ENCODE measurements at regions not wholly inside any gene's neighbourhood (a gene's known extent, or its start where the extent isn't known, plus 50 kb on each side); places are given as distances from the start of the nearest gene placed in this dataset.

GRCh38 chr2:203585516-203585915 lies 50.4 kb upstream of the RAPH1 start:
- Histone ChIP-seq H3K4me1 (replicated peaks in 1 of 2) (peaks cover 3 to 19% of the 10 kb centered on the region in 2 donors), H3K4me3 (no peak overlapping the region), H3K27ac (no peak overlapping the region)
- in situ Hi-C loops (cut with MboI; ENCODE audit: low pct_unique_long_range_greater_than_20kb in 2 of 9, low sequenced_read_pairs in 9 of 9, unreplicated experiment in 9 of 9): no loop called here
- peak in 6 of 8 experiments; percentile 14 to 42 (median 29) for ATAC-seq (replicated peaks in 6 of 8)
- 0 to 58% (median 57%) methylated on average over 1 to 2 of the region's 2 CpGs; no CpG with 5 or more reads in 7 of the 10 experiments for WGBS, 10 experiments

GRCh38 chr2:203586206-203586605 lies 51.1 kb upstream of the RAPH1 start:
- 18 to 98% (median 75%) methylated on average over 3 to 6 of the region's 6 CpGs for WGBS, 10 experiments

DNA sequence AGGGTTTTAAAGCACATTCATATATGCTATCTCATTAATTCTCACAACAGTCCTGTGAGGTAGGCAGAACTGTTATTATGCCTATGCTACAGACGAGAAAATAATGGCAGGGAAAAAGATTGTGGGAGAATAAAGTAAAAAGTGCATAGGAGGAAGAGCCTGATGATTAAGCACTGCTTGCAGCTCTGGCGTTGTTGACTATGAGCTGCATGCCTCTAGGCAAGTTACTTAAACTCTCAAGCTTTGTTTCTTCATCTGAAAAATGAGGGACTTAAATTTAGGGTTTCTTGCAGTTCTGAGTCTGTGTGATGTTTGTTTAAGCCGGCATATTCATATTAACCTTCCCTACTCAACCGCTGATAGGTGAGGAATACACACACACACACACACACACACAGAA lies 51.6 kb upstream of the RAPH1 start:
- H3K4me1 ChIP-seq (replicated peaks in 1 of 2): peaks cover 3 to 13% of the 10 kb centered on the region in 2 donors
- 12 to 100% (median 70%) methylated on average over 1 to 4 of the region's 4 CpGs; no CpG with 5 or more reads in 1 of the 10 experiments for WGBS, 10 experiments
- H3K27ac ChIP-seq: no peak overlapping the region
- ATAC-seq (replicated peaks in 6 of 8): peak in 3 of 8 experiments; percentile 31 to 70 (median 52)
- no peak overlapping the region for H3K4me3 ChIP-seq
- in situ Hi-C loops (cut with MboI; ENCODE audit: low pct_unique_long_range_greater_than_20kb in 2 of 9, low sequenced_read_pairs in 9 of 9, unreplicated experiment in 9 of 9): no loop called here

More at GRCh38 chr2:203586206-203586605, 51.1 kb upstream of the RAPH1 start:
- in situ Hi-C loops (cut with MboI; ENCODE audit: low pct_unique_long_range_greater_than_20kb in 2 of 9, low sequenced_read_pairs in 9 of 9, unreplicated experiment in 9 of 9): no loop called here
- no peak overlapping the region for H3K27ac ChIP-seq
- H3K4me1 ChIP-seq (replicated peaks in 1 of 2): peaks cover 3 to 13% of the 10 kb centered on the region in 2 donors
- H3K4me3 ChIP-seq: no peak overlapping the region
- peak in 3 of 8 experiments; percentile 30 to 47 (median 32) for ATAC-seq (replicated peaks in 6 of 8)

- peaks cover 3 to 6% of the 10 kb centered on the region in 2 donors for H3K4me1 ChIP-seq (replicated peaks in 1 of 2)
- WGBS, 10 experiments: 0 to 100% (median 78%) methylated on average over 1 to 2 of the region's 2 CpGs; no CpG with 5 or more reads in 3 of the 10 experiments
- H3K4me3 ChIP-seq: no peak overlapping the region
- no peak for ATAC-seq (replicated peaks in 6 of 8)
- in situ Hi-C loops (cut with MboI; ENCODE audit: low pct_unique_long_range_greater_than_20kb in 2 of 9, low sequenced_read_pairs in 9 of 9, unreplicated experiment in 9 of 9): no loop called here
- no peak overlapping the region for H3K27ac ChIP-seq
Measured at GRCh38 chr2:203590496-203590895, 55.4 kb upstream of the RAPH1 start.

GRCh38 chr2:203591642-203592041 lies 56.5 kb upstream of the RAPH1 start:
- peaks cover 4 to 8% of the 10 kb centered on the region in 2 donors for H3K4me1 ChIP-seq (replicated peaks in 1 of 2)
- H3K4me3 ChIP-seq: no peak overlapping the region
- no peak for ATAC-seq (replicated peaks in 6 of 8)
- in situ Hi-C loops (cut with MboI; ENCODE audit: low pct_unique_long_range_greater_than_20kb in 2 of 9, low sequenced_read_pairs in 9 of 9, unreplicated experiment in 9 of 9): no loop called here
- H3K27ac ChIP-seq: no peak overlapping the region

- no peak overlapping the region for H3K4me3 ChIP-seq
- H3K4me1 ChIP-seq (replicated peaks in 1 of 2): peaks cover 8% of the 10 kb centered on the region in 2 donors
- ATAC-seq (replicated peaks in 6 of 8): no peak
- H3K27ac ChIP-seq: no peak overlapping the region
- in situ Hi-C loops (cut with MboI; ENCODE audit: low pct_unique_long_range_greater_than_20kb in 2 of 9, low sequenced_read_pairs in 9 of 9, unreplicated experiment in 9 of 9): no loop called here
- 43 to 100% (median 90%) methylated on average over 1 to 2 of the region's 2 CpGs; no CpG with 5 or more reads in 3 of the 10 experiments for WGBS, 10 experiments
Measured at GRCh38 chr2:203592470-203592869, 57.4 kb upstream of the RAPH1 start.

- no peak for ATAC-seq (replicated peaks in 6 of 8)
- in situ Hi-C loops (cut with MboI; ENCODE audit: low pct_unique_long_range_greater_than_20kb in 2 of 9, low sequenced_read_pairs in 9 of 9, unreplicated experiment in 9 of 9): no loop called here
Measured at GRCh38 chr2:203594541-203594940, 59.4 kb upstream of the RAPH1 start.

DNA sequence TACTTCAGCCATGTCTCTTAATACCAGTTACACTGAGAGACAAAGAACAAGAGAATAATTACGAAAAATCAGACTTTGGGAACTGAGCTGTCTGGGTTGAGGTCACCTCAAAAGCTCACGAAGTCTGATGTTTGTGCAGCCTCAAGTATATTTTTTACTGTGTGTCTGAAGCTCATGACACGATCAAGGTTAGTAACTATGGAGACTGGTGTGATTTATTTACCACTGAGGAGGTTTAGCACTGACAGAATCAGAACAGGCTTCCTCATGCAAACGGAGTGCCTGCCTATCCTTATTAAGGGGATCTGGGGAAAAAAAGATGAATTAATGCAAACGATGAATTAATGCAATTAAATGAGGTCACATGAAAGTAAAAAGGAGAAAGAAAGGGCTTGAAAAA lies 61.1 kb upstream of the RAPH1 start:
- in situ Hi-C loops (cut with MboI; ENCODE audit: low pct_unique_long_range_greater_than_20kb in 2 of 9, low sequenced_read_pairs in 9 of 9, unreplicated experiment in 9 of 9): no loop called here
- Histone ChIP-seq H3K27ac (no peak overlapping the region), H3K4me1 (replicated peaks in 1 of 2) (peaks cover 8% of the 10 kb centered on the region in 2 donors), H3K4me3 (no peak overlapping the region)
- ATAC-seq (replicated peaks in 6 of 8): peak in 5 of 8 experiments; percentile 77 to 97 (median 91)
- WGBS, 10 experiments: 29 to 100% (median 66%) methylated on average over 1 to 5 of the region's 5 CpGs; no CpG with 5 or more reads in 1 of the 10 experiments

More at GRCh38 chr2:203594541-203594940, 59.4 kb upstream of the RAPH1 start:
- Histone ChIP-seq H3K27ac (no peak overlapping the region), H3K4me1 (replicated peaks in 1 of 2) (peaks cover 8% of the 10 kb centered on the region in 2 donors), H3K4me3 (no peak overlapping the region)

DNA sequence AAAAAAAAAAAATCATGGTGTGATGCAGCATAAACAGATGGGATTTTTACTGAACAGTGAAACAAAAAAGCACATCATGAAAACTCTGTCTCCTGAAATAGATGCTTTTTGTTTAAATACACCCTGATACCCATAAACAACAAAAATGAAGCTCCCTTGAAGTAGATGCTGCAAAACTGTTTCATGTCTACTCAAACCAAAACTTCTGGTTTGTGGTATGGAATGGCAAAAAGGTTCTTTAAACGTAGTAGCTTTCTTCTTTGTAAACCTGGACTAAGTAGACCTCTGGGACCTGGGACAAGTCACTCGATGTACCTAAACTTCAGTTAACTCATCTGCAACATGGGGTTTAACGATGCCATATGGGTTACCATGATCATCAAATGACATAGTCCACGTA lies 64.4 kb upstream of the RAPH1 start:
- in situ Hi-C loops (cut with MboI; ENCODE audit: low pct_unique_long_range_greater_than_20kb in 2 of 9, low sequenced_read_pairs in 9 of 9, unreplicated experiment in 9 of 9): no loop called here
- no peak for ATAC-seq (replicated peaks in 6 of 8)
- H3K4me3 ChIP-seq: no peak overlapping the region
- WGBS, 10 experiments: 67 to 96% (median 88%) methylated on average over 1 to 4 of the region's 4 CpGs; no CpG with 5 or more reads in 2 of the 10 experiments
- H3K4me1 ChIP-seq (replicated peaks in 1 of 2): peaks cover 8 to 18% of the 10 kb centered on the region in 2 donors
- no peak overlapping the region for H3K27ac ChIP-seq

- in situ Hi-C loops (cut with MboI; ENCODE audit: low pct_unique_long_range_greater_than_20kb in 2 of 9, low sequenced_read_pairs in 9 of 9, unreplicated experiment in 9 of 9): no loop called here
- H3K4me3 ChIP-seq: no peak overlapping the region
- H3K4me1 ChIP-seq (replicated peaks in 1 of 2): peaks cover 8 to 18% of the 10 kb centered on the region in 2 donors
- ATAC-seq (replicated peaks in 6 of 8): no peak
- WGBS, 10 experiments: 60 to 100% (median 81%) methylated on average over 1 to 3 of the region's 6 CpGs; no CpG with 5 or more reads in 4 of the 10 experiments
- no peak overlapping the region for H3K27ac ChIP-seq
Measured at GRCh38 chr2:203600286-203600685, 65.2 kb upstream of the RAPH1 start.

GRCh38 chr2:203603456-203604389 lies 68.6 kb upstream of the RAPH1 start:
- in situ Hi-C loops (cut with MboI; ENCODE audit: low pct_unique_long_range_greater_than_20kb in 2 of 9, low sequenced_read_pairs in 9 of 9, unreplicated experiment in 9 of 9): no loop called here
- WGBS, 10 experiments: 26 to 90% (median 75%) methylated on average over 1 to 10 of the region's 10 CpGs
- Histone ChIP-seq H3K27ac (no peak overlapping the region), H3K4me1 (replicated peaks in 1 of 2) (peaks cover 0 to 10% of the 10 kb centered on the region in 2 donors), H3K4me3 (no peak overlapping the region)
- ATAC-seq (replicated peaks in 6 of 8): peak in 3 of 8 experiments; percentile 45 to 78 (median 56)

DNA sequence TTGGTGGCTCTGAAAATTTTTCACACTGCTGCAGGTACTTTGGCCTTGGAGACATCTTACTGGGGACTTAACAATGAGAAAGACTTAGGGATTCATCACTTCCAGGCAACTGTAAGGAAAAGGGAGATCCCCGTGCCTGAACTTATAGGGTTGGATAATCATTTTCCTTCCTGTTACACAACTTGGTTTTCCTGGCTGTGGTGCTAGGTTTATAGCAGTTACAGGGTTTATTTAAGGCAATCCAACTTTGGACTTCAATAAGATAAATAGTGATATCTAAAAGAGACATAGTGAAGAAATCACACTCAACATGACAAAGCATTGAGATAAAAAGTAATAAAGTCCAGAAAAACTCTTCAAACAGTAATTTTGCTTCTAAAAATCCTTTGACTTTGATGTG lies 70.2 kb upstream of the RAPH1 start:
- Histone ChIP-seq H3K4me1 (replicated peaks in 1 of 2) (peaks cover 0 to 10% of the 10 kb centered on the region in 2 donors), H3K4me3 (no peak overlapping the region), H3K27ac (no peak overlapping the region)
- ATAC-seq (replicated peaks in 6 of 8): no peak
- WGBS, 10 experiments: 0 to 100% (median 65%) methylated on average over 1 of the region's 1 CpG; no CpG with 5 or more reads in 2 of the 10 experiments
- in situ Hi-C loops (cut with MboI; ENCODE audit: low pct_unique_long_range_greater_than_20kb in 2 of 9, low sequenced_read_pairs in 9 of 9, unreplicated experiment in 9 of 9): no loop called here

DNA sequence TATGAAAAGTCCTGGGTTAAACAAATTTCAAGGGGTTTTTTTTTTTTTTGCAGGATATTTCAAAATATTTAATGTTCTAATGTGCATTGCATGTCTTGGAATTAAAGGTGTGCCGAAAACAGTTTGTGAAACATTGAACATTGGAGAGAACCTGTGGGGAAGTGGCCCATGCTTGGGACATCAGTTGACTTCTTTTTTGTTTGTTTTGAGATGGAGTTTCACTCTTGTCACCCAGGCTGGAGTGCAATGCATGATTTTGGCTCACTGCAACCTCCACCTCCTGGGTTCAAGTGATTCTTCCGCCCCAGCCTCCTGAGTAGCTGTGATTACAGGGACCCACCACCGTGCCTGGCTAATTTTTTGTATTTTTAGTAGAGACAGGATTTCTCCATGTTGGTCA lies 71.0 kb upstream of the RAPH1 start:
- Histone ChIP-seq H3K4me3 (no peak overlapping the region), H3K4me1 (replicated peaks in 1 of 2) (peaks cover 0 to 10% of the 10 kb centered on the region in 2 donors), H3K27ac (no peak overlapping the region)
- WGBS, 10 experiments: 17 to 100% (median 80%) methylated on average over 1 to 3 of the region's 3 CpGs; no CpG with 5 or more reads in 1 of the 10 experiments
- ATAC-seq (replicated peaks in 6 of 8): no peak
- in situ Hi-C loops (cut with MboI; ENCODE audit: low pct_unique_long_range_greater_than_20kb in 2 of 9, low sequenced_read_pairs in 9 of 9, unreplicated experiment in 9 of 9): no loop called here
